SU-DHL-6 (cell line): ENCODE measurements at regions not wholly inside any gene's neighbourhood (a gene's known extent, or its start where the extent isn't known, plus 50 kb on each side); places are given as distances from the start of the nearest gene placed in this dataset.

Experiments used
- EZH2phosphoT487 ChIP-seq: fragments of 200-600 bp; sonication (generic), shearing (Covaris generic); conservative IDR thresholded peaks from 2 replicates; pipeline ENCODE4 v1.6.1; 2018; ENCODE audit warnings: mild to moderate bottlenecking, antibody characterized with exemption, low read length, moderate library complexity, mixed read lengths
- TF ChIP-seq, protein P1 (sequence below): fragments of 200-600 bp; sonication (generic); IDR thresholded peaks from one replicate; pipeline ENCODE4 v1.5.1; 2017; ENCODE audit warnings: antibody characterized with exemption, mild to moderate bottlenecking, low read length, moderate library complexity; ENCODE audit not compliant: insufficient read depth, poor library complexity, severe bottlenecking

DNA sequence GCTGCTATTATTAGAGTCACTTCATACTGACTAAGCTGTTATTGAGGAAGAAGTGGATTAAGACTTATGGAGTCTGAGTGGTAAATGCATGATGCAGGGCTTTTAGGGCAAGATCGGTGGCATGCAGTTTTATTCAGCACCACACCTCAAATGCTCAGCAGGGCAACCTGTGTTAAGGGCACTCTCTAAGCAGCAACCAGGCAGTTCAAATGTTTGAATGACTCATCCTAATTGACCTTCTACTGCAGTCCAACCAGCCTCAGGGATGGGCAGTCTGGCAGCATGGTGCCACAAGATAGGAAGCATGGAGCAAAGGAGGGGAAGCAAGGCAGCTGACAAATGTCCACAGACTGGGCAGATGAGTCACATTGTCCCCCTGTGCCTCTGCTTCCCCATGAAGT lies 80.2 kb upstream of the MIER3 start:
- TF ChIP-seq, protein P1, sequence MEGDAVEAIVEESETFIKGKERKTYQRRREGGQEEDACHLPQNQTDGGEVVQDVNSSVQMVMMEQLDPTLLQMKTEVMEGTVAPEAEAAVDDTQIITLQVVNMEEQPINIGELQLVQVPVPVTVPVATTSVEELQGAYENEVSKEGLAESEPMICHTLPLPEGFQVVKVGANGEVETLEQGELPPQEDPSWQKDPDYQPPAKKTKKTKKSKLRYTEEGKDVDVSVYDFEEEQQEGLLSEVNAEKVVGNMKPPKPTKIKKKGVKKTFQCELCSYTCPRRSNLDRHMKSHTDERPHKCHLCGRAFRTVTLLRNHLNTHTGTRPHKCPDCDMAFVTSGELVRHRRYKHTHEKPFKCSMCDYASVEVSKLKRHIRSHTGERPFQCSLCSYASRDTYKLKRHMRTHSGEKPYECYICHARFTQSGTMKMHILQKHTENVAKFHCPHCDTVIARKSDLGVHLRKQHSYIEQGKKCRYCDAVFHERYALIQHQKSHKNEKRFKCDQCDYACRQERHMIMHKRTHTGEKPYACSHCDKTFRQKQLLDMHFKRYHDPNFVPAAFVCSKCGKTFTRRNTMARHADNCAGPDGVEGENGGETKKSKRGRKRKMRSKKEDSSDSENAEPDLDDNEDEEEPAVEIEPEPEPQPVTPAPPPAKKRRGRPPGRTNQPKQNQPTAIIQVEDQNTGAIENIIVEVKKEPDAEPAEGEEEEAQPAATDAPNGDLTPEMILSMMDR = no peak
- no peak for TF ChIP-seq EZH2phosphoT487
